Fibroblast of upper back skin (primary cell): ENCODE measurements at regions not wholly inside any gene's neighbourhood (a gene's known extent, or its start where the extent isn't known, plus 50 kb on each side); places are given as distances from the start of the nearest gene placed in this dataset.
A peak's percentile ranks its signal among the peaks of the same experiment; 100 is the strongest.
"Not testable (repeated sequence)": the region's sequence is repeated elsewhere in the genome, so short reads cannot be mapped to it uniquely, and the experiment has no call there.

Experiments
- DNase-seq: peaks from one replicate; pipeline ENCODE4 v3.0.0-alpha.2; 2013

- DNase-seq: not testable (repeated sequence)
These were observed 59.2 kb downstream of the CXorf49B start for GRCh38 chrX:71822314-71822713.

DNA sequence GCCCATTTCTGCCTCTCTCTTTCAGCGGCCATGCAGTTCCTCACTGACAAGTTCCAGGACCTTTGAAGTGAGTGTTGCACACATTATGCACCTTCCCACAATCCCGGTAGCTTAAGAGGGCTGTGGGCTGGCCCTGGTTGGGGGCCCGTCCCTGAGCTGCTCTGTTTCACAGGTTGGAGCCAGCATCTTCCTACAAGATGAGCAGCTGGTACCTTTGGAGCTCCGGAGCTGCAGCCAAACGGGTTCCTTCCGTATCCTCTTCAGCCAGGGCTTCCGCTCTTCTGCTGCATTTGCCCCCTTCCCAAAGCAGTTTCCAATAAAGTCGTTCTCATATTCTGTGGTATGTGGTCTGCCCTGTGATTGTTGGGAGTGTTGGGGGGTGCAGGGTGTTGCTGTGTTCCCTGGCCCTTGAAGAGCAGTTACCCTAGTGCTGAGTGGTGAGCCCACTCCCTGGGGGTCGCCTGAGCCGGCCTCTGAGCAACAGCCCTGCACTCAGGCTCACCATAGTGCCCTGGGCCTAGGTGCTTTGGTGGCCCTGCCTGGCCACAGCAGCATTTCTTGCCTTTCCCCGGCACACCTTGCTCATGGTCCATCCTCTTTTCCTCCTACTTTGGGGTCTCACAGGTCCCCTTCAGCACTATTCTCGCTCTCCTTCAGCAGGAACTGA is 60.4 kb downstream of the CXorf49B start:
- DNase-seq: no peak

DNA sequence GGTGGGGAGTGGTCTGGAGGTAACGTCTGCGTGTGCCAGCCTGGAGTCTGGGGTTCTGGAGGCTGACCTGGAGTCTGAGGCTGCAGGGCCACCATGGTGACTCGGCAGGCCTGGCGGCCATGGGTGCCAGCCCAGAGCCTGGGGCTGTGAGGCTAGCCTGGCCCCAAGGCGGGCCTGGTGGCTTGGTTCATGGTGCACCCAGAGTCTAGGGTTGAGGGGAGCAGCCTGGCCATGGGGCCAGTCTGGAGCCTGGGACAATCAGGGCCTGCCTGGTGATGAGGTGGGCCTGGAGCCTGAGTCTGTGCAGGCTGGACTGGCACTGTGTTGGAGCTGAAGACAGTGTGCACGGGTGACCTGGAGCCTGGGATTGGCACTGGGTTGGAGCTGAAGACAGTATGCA is 64.9 kb downstream of the CXorf49B start:
- DNase-seq: no peak

GRCh38 chrX:71838092-71838491 is 72.6 kb upstream of the NHSL2 start:
- not testable (repeated sequence) for DNase-seq

DNA sequence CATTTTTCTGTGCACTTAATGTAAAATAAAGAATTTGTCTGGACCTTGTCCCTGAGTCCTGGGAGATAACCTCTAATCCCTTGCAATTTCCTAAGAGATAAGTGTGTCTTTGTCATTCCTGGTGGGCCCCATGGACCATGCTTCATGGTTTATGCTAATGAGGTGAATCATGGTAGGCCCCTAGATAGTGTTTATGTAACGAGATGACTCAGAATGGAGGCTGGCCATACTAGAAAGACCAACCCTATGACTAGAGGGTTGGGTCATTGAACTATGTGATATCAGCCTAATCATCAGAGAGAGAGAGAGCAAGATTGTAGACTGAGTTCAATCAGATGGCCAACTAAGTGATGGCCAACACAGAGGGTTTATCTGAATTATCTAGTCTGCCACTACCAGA is 64.2 kb upstream of the NHSL2 start:
- peak; percentile 22 for DNase-seq

DNA sequence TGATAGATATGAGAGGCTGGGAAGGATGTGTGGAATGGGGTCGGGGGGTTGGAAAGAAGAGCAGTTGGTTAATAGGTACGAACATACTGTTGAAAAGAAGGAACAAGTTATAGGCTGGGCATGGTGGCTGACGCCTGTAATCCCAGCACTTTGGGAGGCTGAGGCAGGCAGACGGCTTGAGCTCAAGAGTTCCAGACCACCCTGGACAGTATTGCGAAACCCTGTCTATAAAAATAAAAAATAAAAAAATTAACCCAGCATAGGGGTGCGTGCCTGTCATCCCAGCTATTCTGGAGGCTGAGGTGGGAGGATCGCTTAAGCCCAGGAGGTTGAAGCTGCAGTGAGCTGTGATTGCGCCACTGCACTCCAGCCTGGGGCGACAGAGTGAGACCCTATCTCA is 58.5 kb upstream of the NHSL2 start:
- DNase-seq: no peak

DNA sequence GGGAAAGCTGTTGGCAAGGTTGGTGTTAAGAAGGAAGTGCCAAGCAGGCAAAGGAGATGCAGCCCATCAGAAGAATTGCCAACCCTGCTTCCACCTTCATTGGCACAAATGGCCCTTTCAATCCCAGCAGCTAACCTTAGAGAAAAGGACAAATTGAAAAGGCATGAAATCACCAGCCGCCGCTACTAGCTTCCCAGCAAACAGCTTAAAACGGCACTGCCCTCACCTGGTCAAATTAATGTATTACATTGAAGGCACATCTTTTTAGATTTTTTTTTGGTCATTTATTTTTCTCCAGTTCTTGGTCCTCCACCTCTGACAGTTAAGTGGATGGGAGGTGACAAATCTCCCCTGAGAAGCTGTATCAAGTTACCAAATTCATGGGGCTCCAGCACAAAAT is 51.0 kb upstream of the NHSL2 start:
- peak; percentile 36 for DNase-seq
